ENCODE measurements at regions not wholly inside any gene's neighbourhood (a gene's known extent, or its start where the extent isn't known, plus 50 kb on each side); places are given as distances from the start of the nearest gene placed in this dataset.
"Not testable (repeated sequence)": the region's sequence is repeated elsewhere in the genome, so short reads cannot be mapped to it uniquely, and the experiment has no call there.

DNA sequence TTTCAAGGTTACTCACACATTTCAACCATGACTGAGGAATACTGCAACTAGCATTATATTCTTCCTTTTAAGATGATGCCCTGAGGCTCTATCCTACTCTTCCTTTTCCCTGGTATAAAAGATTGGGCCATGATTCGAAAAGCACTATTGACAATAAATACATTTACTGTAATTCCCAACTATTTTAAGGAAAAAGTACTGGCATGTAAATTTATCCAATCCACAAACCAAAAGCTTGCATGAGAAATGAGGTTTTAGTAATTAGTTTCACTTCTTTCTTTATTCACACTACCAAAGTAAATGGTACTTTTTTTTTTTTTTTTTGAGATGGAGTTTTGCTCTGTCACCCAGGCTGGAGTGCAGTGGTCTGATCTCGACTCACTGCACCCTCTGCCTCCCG is 310.2 kb downstream of the LRRC3B start:
- no peaks in the 10 kb centered on the region for H3K36me3 Mint-ChIP-seq
- H3K4me3 Mint-ChIP-seq = no peak overlapping the region
- TF ChIP-seq, protein P1, sequence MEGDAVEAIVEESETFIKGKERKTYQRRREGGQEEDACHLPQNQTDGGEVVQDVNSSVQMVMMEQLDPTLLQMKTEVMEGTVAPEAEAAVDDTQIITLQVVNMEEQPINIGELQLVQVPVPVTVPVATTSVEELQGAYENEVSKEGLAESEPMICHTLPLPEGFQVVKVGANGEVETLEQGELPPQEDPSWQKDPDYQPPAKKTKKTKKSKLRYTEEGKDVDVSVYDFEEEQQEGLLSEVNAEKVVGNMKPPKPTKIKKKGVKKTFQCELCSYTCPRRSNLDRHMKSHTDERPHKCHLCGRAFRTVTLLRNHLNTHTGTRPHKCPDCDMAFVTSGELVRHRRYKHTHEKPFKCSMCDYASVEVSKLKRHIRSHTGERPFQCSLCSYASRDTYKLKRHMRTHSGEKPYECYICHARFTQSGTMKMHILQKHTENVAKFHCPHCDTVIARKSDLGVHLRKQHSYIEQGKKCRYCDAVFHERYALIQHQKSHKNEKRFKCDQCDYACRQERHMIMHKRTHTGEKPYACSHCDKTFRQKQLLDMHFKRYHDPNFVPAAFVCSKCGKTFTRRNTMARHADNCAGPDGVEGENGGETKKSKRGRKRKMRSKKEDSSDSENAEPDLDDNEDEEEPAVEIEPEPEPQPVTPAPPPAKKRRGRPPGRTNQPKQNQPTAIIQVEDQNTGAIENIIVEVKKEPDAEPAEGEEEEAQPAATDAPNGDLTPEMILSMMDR (conservative IDR thresholded peaks at IDR 0.05) = no peak
- H3K9me3 Mint-ChIP-seq = no peaks in the 10 kb centered on the region
- no peak for DNase-seq (ENCODE audit: extremely low spot score, unreplicated experiment)
- H3K27me3 Mint-ChIP-seq = no peaks in the 10 kb centered on the region
- no peak overlapping the region for H3K27ac Mint-ChIP-seq
- no peaks in the 10 kb centered on the region for H3K4me1 Mint-ChIP-seq (ENCODE audit: unreplicated experiment)

DNA sequence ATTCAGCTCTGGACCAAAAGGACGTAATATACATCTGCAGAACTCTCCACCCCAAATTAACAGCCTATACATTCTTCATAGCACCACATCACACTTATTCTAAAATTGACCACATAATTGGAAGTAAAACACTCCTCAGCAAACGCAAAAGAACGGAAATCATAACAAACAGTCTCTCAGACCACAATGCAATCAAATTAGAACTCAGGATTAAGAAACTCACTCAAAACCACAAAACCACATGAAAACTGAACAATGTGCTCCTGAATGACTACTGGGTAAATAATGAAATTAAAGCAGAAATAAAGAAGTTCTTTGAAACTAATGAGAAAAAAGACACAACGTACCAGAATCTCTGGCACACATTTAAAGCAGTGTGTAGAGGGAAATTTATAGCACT is 322.9 kb downstream of the LRRC3B start:
- H3K27ac Mint-ChIP-seq; H3K36me3 Mint-ChIP-seq; H3K27me3 Mint-ChIP-seq; H3K4me3 Mint-ChIP-seq; DNase-seq (ENCODE audit: extremely low spot score, unreplicated experiment); H3K9me3 Mint-ChIP-seq; H3K4me1 Mint-ChIP-seq (ENCODE audit: unreplicated experiment): not testable (repeated sequence)

DNA sequence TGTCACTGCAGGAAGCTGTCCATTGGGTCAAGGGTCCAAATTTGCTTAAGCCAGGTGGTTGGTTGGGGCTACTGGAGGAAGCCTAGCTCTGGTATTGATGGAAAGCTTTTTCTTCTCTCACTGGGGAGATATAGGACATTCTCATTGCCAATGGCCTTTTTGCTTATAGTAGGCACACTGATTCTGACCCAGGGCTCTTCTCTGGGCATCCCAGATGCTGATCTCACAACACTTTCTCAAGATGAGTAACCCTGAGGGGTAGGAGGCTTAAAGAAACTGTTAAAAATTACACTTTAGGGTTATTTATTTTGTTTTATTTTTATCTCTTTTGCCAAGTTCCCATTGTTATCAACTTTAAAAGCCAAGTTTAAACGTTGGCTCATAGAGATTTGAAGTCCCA is 337.8 kb downstream of the LRRC3B start:
- Mint-ChIP-seq H3K4me1 (ENCODE audit: unreplicated experiment) (no peaks in the 10 kb centered on the region), H3K4me3 (no peak overlapping the region), H3K27me3 (no peaks in the 10 kb centered on the region), H3K36me3 (no peaks in the 10 kb centered on the region), H3K9me3 (peaks cover 16% of the 10 kb centered on the region), H3K27ac (no peak overlapping the region)
- no peak for DNase-seq (ENCODE audit: extremely low spot score, unreplicated experiment)
- TF ChIP-seq, protein P1 (conservative IDR thresholded peaks at IDR 0.05) = no peak

DNA sequence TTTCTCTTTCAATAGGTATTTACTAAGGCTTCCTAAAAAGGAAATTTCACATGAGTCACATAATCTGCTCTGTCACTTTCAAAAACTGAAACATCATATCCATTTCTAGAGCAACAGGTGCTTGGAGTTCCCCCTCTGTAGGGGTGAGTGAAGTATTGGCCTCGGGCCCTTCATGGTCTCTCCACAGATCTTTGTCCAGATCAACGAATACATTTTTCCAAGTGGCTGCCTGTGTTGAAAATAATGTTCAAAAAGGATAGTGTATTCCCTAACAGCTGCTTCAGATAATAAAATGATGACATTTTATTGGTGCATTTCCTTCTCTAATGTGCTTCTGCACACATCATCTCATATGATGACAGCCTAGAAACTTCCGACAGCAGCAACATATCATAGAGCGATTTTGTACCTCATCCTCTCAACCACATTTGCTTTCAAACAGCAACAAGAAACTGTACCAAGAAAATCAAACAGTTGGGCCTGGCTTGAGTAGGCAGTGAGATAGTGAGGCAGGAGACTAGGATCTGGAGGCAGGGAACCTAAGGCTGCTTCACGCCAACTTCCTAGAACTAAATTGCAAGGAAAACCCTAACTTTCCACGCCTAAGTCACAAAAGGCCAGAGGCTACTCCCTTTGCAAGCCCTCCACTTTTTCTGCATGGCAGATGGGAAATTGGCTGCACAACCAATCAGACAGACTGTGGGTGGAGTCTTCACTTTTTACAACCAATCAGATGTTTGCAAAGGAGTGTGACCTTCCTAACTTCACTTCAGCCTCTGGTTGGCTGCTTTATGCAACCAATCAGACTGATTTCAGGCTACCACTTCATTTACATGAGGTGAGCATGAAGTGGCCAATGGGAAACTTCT is 340.2 kb downstream of the LRRC3B start:
- Mint-ChIP-seq H3K4me1 (ENCODE audit: unreplicated experiment) (no peaks in the 10 kb centered on the region), H3K9me3 (peaks cover 15% of the 10 kb centered on the region)

DNA sequence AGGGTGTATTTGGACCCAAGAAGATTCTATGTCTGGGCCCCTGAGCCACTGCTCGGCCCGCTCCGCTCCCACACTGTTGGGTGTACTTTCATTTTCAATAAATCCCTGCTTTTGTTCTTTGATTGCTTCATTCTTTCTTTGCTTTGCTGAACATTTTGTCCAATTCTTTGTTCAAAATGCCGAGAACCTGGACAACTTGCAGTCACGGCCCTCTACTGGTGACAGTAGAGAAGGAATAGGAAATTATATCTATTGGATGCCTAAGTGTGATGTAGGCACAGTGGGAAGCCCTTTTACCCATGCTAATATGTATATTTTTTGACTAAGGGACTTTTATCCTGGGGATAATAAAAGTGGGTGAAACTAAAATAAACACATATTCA is 340.8 kb downstream of the LRRC3B start:
- Mint-ChIP-seq H3K27me3 (no peaks in the 10 kb centered on the region), H3K4me1 (ENCODE audit: unreplicated experiment) (no peaks in the 10 kb centered on the region), H3K4me3 (no peak overlapping the region), H3K9me3 (peaks cover 11% of the 10 kb centered on the region), H3K36me3 (no peaks in the 10 kb centered on the region), H3K27ac (no peak overlapping the region)
- no peak for DNase-seq (ENCODE audit: extremely low spot score, unreplicated experiment)
- TF ChIP-seq, protein P1 (conservative IDR thresholded peaks at IDR 0.05) = peak; percentile 66

More for the DNA sequence above, 340.2 kb downstream of the LRRC3B start:
- Mint-ChIP-seq H3K4me3 (no peak overlapping the region), H3K36me3 (no peaks in the 10 kb centered on the region), H3K27ac (no peak overlapping the region), H3K27me3 (no peaks in the 10 kb centered on the region)
- no peak for DNase-seq (ENCODE audit: extremely low spot score, unreplicated experiment)
- TF ChIP-seq, protein P1 (conservative IDR thresholded peaks at IDR 0.05) = no peak

DNA sequence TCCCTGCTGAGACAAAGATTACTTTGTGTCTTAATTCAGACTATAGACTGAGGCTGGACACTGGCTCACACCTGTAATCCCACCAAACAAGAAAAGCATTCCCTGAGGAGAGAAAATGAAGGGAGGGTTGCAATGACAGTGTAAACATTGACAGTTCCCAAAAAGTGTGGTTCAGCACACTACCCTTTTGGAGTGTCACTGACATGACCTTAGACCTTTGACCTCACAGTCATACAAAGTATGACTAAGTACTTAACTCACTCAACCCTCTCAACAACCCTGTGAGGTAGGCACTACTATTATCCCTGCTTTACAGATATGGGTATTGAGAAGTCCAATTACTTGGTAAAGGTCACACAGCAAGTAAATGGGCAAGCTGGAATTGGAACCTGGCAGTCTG is 341.7 kb downstream of the LRRC3B start:
- no peaks in the 10 kb centered on the region for H3K36me3 Mint-ChIP-seq
- H3K27ac Mint-ChIP-seq = no peak overlapping the region
- H3K4me3 Mint-ChIP-seq = no peak overlapping the region
- TF ChIP-seq, protein P1 (conservative IDR thresholded peaks at IDR 0.05) = no peak
- DNase-seq (ENCODE audit: extremely low spot score, unreplicated experiment) = no peak
- H3K27me3 Mint-ChIP-seq = no peaks in the 10 kb centered on the region
- no peaks in the 10 kb centered on the region for H3K4me1 Mint-ChIP-seq (ENCODE audit: unreplicated experiment)
- H3K9me3 Mint-ChIP-seq = peaks cover 10% of the 10 kb centered on the region
